Karpas-422 (cell line): ENCODE measurements at regions not wholly inside any gene's neighbourhood (a gene's known extent, or its start where the extent isn't known, plus 50 kb on each side); places are given as distances from the start of the nearest gene placed in this dataset.
"Not testable (repeated sequence)": the region's sequence is repeated elsewhere in the genome, so short reads cannot be mapped to it uniquely, and the experiment has no call there.

Experiments used
- DNase-seq: peaks from one replicate; pipeline ENCODE4 v3.0.0-alpha.2; 2015
- H2AFZ ChIP-seq: fragments of 200-600 bp; sonication (generic); 2 replicates; pipeline ENCODE4 v1.6.1; 2014; ENCODE audit warnings: antibody characterized with exemption, low read length, mixed read lengths
- H3K27ac ChIP-seq: fragments of 200-600 bp; sonication (generic); 2 replicates; pipeline ENCODE4 v1.5.1; 2014; ENCODE audit warnings: mild to moderate bottlenecking, low read length, moderate library complexity
- H3K27me3 ChIP-seq: fragments of 200-600 bp; sonication (generic); 2 replicates; pipeline ENCODE4 v1.6.1; 2014; ENCODE audit warnings: low read length, mixed read lengths
- H3K36me3 ChIP-seq: fragments of 200-600 bp; sonication (generic); 2 replicates; pipeline ENCODE4 v1.6.1; 2014; ENCODE audit warnings: low read length, mixed read lengths; ENCODE audit not compliant: insufficient read depth
- H3K4me1 ChIP-seq: fragments of 200-600 bp; sonication (generic); 2 replicates; pipeline ENCODE4 v1.6.1; 2014; ENCODE audit warnings: mild to moderate bottlenecking, low read length, mixed read lengths
- H3K4me2 ChIP-seq: fragments of 200-600 bp; sonication (generic); 2 replicates; pipeline ENCODE4 v1.6.1; 2014; ENCODE audit warnings: low read length, low read depth, mild to moderate bottlenecking; ENCODE audit not compliant: poor library complexity, severe bottlenecking
- H3K4me3 ChIP-seq: fragments of 200-600 bp; sonication (generic); 2 replicates; pipeline ENCODE4 v1.5.1; 2014; ENCODE audit warnings: mild to moderate bottlenecking, antibody characterized with exemption, low read length, mixed read lengths
- H3K79me2 ChIP-seq: fragments of 200-600 bp; sonication (generic); 2 replicates; pipeline ENCODE4 v1.6.1; 2014; ENCODE audit warnings: mild to moderate bottlenecking, low read length, mixed read lengths
- H3K9ac ChIP-seq: fragments of 200-600 bp; sonication (generic); 2 replicates; pipeline ENCODE4 v1.6.0; 2014; ENCODE audit warnings: low read length
- H3K9me2 ChIP-seq: fragments of 200-600 bp; sonication (generic), shearing (Covaris generic); replicated peaks from 2 replicates; pipeline ENCODE4 v1.6.0; 2014; ENCODE audit warnings: mild to moderate bottlenecking, low read length, moderate library complexity; ENCODE audit not compliant: insufficient read depth
- H3K9me3 ChIP-seq: fragments of 300-700, 200-600 bp; sonication (generic); 2 replicates; pipeline ENCODE4 v1.6.1; 2014; ENCODE audit warnings: low read length, mixed read lengths
- H4K20me1 ChIP-seq: fragments of 200-600 bp; sonication (generic); 2 replicates; pipeline ENCODE4 v1.6.1; 2014; ENCODE audit warnings: mild to moderate bottlenecking, antibody characterized with exemption, low read length, low read depth; ENCODE audit not compliant: insufficient read depth

DNA sequence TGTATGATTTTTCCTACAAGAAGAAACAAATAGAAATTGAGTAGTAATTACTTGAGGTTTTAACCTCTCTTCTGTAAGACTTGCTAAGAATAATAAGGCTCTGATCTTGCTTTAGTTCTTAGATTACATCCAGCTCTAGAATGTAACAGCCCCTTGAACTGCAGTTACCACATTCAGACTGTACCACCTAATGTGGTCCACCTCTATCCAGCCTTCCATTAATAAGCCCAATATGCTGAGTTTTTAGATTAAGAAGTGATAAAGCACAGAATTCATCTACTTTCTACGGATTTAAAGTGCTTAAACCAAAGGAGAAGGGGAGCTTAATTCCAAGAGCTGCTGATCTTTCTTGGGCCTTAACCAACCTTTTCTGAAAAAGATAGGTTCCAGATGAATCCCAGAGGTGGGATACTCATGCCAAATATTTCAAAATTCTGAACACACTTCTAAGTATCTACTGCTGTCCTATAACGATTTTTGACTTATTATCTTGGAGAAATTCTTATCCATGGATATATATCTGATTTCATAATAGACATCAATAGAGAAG, 131.5 kb downstream of the ZNF608 start:
- Histone ChIP-seq H3K9me2 (no peaks in the 10 kb centered on the region), H2AFZ (no peak overlapping the region), H3K9me3 (no peaks in the 10 kb centered on the region), H3K79me2 (no peaks in the 10 kb centered on the region), H3K4me3 (no peak overlapping the region), H3K4me2 (no peak overlapping the region), H3K27me3 (no peaks in the 10 kb centered on the region), H3K27ac (no peak overlapping the region), H3K9ac (no peak overlapping the region), H3K4me1 (no peaks in the 10 kb centered on the region), H4K20me1 (no peaks in the 10 kb centered on the region), H3K36me3 (no peaks in the 10 kb centered on the region)
- no peak for DNase-seq

DNA sequence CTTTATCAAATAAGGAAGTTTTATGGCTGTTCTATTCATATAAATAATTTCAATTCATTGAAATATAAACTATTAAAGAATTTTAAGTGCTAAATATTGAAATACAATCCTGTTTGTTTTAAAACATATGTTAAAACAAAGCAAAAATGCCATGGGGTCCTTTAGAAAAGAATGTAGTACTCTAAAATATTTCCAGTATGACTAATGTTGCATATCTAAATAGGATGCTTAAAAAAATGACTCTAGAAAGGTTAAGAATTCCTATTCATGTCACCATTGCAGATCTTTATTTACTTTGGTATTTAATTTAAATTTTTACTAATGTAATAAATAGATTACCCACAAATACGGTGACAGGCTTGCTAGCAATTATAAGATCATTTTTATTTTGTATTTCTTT, 132.3 kb downstream of the ZNF608 start:
- Histone ChIP-seq H4K20me1 (no peaks in the 10 kb centered on the region), H3K9ac (no peak overlapping the region), H3K79me2 (no peaks in the 10 kb centered on the region), H3K4me3 (no peak overlapping the region), H2AFZ (no peak overlapping the region), H3K27me3 (no peaks in the 10 kb centered on the region), H3K27ac (no peak overlapping the region), H3K36me3 (no peaks in the 10 kb centered on the region), H3K9me2 (no peaks in the 10 kb centered on the region), H3K4me2 (no peak overlapping the region), H3K9me3 (no peaks in the 10 kb centered on the region), H3K4me1 (no peaks in the 10 kb centered on the region)
- DNase-seq = no peak

DNA sequence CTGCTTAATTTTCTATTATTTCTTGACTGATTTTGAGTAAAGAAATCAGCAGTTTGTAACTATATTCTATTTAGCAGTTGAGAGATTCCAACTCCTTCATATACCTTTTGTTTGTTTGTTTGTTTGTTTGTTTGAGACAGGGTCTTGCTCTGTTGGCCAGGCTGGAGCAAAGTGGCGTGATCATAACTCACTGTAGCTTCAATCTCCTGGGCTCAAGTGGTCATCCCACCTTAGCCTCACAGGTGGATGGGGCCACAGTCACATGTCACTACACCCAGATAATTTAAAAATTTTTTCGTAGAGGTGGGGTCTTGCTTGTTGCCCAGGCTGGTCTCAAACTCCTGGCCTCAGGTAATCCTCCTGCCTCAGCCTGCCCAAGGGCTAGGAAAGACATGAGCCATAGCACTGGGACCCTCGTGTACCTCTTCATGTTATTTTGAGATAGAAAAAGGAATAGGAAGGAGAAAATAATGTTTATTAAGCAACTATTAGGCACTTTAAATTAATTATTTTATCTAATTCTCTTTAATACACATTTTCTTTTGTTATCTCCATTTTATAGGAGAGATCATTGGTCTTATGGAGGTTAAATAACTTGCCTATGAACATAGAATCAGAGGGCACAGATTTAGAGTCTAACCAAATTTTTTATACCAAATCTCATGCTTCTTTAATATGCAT, 133.0 kb downstream of the ZNF608 start:
- no peaks in the 10 kb centered on the region for H3K4me1 ChIP-seq

GRCh38 chr5:124612023-124612422, 134.4 kb downstream of the ZNF608 start:
- no peak overlapping the region for H3K9ac ChIP-seq
- no peaks in the 10 kb centered on the region for H3K36me3 ChIP-seq
- no peaks in the 10 kb centered on the region for H3K9me2 ChIP-seq
- no peak overlapping the region for H2AFZ ChIP-seq
- H3K4me3 ChIP-seq = no peak overlapping the region
- no peaks in the 10 kb centered on the region for H3K4me1 ChIP-seq
- H3K27ac ChIP-seq = no peak overlapping the region
- DNase-seq = no peak
- no peaks in the 10 kb centered on the region for H3K27me3 ChIP-seq
- no peak overlapping the region for H3K4me2 ChIP-seq
- H3K9me3 ChIP-seq = no peaks in the 10 kb centered on the region
- no peaks in the 10 kb centered on the region for H3K79me2 ChIP-seq
- no peaks in the 10 kb centered on the region for H4K20me1 ChIP-seq

More for the DNA sequence above, 133.0 kb downstream of the ZNF608 start:
- Histone ChIP-seq H3K9ac (no peak overlapping the region), H3K27ac (no peak overlapping the region), H3K27me3 (no peaks in the 10 kb centered on the region), H4K20me1 (no peaks in the 10 kb centered on the region), H3K9me2 (no peaks in the 10 kb centered on the region), H3K9me3 (no peaks in the 10 kb centered on the region), H2AFZ (no peak overlapping the region), H3K36me3 (no peaks in the 10 kb centered on the region), H3K4me2 (no peak overlapping the region), H3K4me3 (no peak overlapping the region), H3K79me2 (no peaks in the 10 kb centered on the region)
- DNase-seq = no peak

GRCh38 chr5:124611262-124611661, 135.2 kb downstream of the ZNF608 start:
- not testable (repeated sequence) for H3K27ac ChIP-seq, H4K20me1 ChIP-seq, H3K4me1 ChIP-seq, H2AFZ ChIP-seq, H3K9me2 ChIP-seq, H3K27me3 ChIP-seq, H3K9ac ChIP-seq, H3K4me2 ChIP-seq, H3K79me2 ChIP-seq, DNase-seq, H3K9me3 ChIP-seq, H3K36me3 ChIP-seq, H3K4me3 ChIP-seq

GRCh38 chr5:124609685-124610084, 136.8 kb downstream of the ZNF608 start:
- not testable (repeated sequence) for H3K9me2 ChIP-seq, H3K4me2 ChIP-seq, H3K4me1 ChIP-seq, H3K9ac ChIP-seq, H3K36me3 ChIP-seq, H3K27me3 ChIP-seq, H3K9me3 ChIP-seq, H3K4me3 ChIP-seq, H4K20me1 ChIP-seq, H3K27ac ChIP-seq, DNase-seq, H2AFZ ChIP-seq, H3K79me2 ChIP-seq

DNA sequence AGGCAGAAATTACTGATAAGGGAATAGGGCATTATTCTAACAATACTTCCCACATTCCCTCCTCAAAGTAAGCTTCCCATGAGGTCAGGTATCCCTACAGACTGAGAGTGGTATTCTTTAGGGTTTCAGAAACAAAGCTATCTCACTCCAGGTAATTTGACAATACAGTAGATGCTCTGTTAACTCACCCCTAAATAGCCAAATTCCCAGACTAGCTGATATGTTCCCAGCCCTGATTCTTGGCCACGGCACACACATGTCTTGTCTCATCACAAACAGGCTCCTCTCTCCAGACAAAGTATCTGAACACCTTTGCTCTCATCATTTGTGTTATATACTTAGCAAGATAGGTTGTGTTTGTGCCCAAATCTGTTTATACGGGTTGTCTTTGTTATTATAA, 139.9 kb downstream of the ZNF608 start:
- no peaks in the 10 kb centered on the region for H3K36me3 ChIP-seq
- no peaks in the 10 kb centered on the region for H3K9me2 ChIP-seq
- no peaks in the 10 kb centered on the region for H3K79me2 ChIP-seq
- H3K4me3 ChIP-seq = no peak overlapping the region
- no peaks in the 10 kb centered on the region for H3K27me3 ChIP-seq
- H3K27ac ChIP-seq = no peak overlapping the region
- H3K9ac ChIP-seq = no peak overlapping the region
- H3K4me2 ChIP-seq = no peak overlapping the region
- no peak overlapping the region for H2AFZ ChIP-seq
- no peaks in the 10 kb centered on the region for H3K9me3 ChIP-seq
- no peak for DNase-seq
- H3K4me1 ChIP-seq = no peaks in the 10 kb centered on the region
- no peaks in the 10 kb centered on the region for H4K20me1 ChIP-seq

DNA sequence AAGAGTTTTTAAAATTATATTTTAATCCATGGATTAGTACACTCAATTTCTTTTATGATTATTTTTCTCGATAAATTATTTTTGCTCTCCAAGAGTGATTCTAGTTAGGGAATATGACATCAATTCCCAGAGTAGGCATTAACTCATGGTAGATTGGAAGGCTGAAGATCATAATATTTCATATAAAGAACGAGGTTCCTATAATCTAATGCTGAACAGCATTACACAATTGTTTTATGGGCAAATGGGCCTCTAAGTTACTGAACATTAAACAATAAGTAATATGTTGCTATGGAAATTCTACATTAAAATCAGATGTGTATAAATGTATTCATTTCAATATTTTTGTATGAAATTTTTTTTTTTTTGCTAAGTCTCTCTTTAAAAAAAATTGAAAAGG, 140.3 kb downstream of the ZNF608 start:
- H3K27me3 ChIP-seq = no peaks in the 10 kb centered on the region
- H2AFZ ChIP-seq = no peak overlapping the region
- no peak overlapping the region for H3K27ac ChIP-seq
- no peak for DNase-seq
- no peaks in the 10 kb centered on the region for H4K20me1 ChIP-seq
- H3K36me3 ChIP-seq = no peaks in the 10 kb centered on the region
- no peak overlapping the region for H3K4me2 ChIP-seq
- no peak overlapping the region for H3K4me3 ChIP-seq
- H3K9ac ChIP-seq = no peak overlapping the region
- no peaks in the 10 kb centered on the region for H3K9me3 ChIP-seq
- no peaks in the 10 kb centered on the region for H3K4me1 ChIP-seq
- no peaks in the 10 kb centered on the region for H3K79me2 ChIP-seq
- H3K9me2 ChIP-seq = no peaks in the 10 kb centered on the region
